OCI-LY1 (cell line): ENCODE measurements at regions not wholly inside any gene's neighbourhood (a gene's known extent, or its start where the extent isn't known, plus 50 kb on each side); places are given as distances from the start of the nearest gene placed in this dataset.

Experiments
- H2AFZ ChIP-seq: fragments of 200-600 bp; sonication (generic), shearing (Covaris generic); 2 replicates; pipeline ENCODE4 v1.6.0; 2014; ENCODE audit warnings: antibody characterized with exemption, mild to moderate bottlenecking, low read length
- H3F3A ChIP-seq: fragments of 200-600 bp; sonication (generic), shearing (Covaris generic); 2 replicates; pipeline ENCODE4 v1.6.0; 2014; ENCODE audit warnings: mild to moderate bottlenecking, antibody characterized with exemption, low read length, moderate library complexity; ENCODE audit not compliant: insufficient read depth
- H3K27ac ChIP-seq: fragments of 200-600 bp; sonication (generic); 2 replicates; pipeline ENCODE4 v1.5.1; 2014; ENCODE audit warnings: low read length, mixed run types, mild to moderate bottlenecking, low read depth; ENCODE audit not compliant: poor library complexity, severe bottlenecking
- H3K27me3 ChIP-seq: fragments of 200-600 bp; sonication (generic); 2 replicates; pipeline ENCODE4 v1.6.0; 2014; ENCODE audit warnings: antibody characterized with exemption, mild to moderate bottlenecking, low read length, moderate library complexity; ENCODE audit not compliant: insufficient read depth
- H3K36me3 ChIP-seq: fragments of 200-600 bp; sonication (generic); 2 replicates; pipeline ENCODE4 v1.6.1; 2014; ENCODE audit warnings: mild to moderate bottlenecking, antibody characterized with exemption, low read length, moderate library complexity, mixed read lengths; ENCODE audit not compliant: insufficient read depth
- H3K4me1 ChIP-seq: fragments of 200-600 bp; sonication (generic); 2 replicates; pipeline ENCODE4 v1.5.1; 2014; ENCODE audit warnings: mild to moderate bottlenecking, low read length, moderate library complexity; ENCODE audit not compliant: insufficient read depth, severe bottlenecking
- H3K4me2 ChIP-seq: fragments of 200-600 bp; sonication (generic), shearing (Covaris generic); 2 replicates; pipeline ENCODE4 v1.6.1; 2014; ENCODE audit warnings: low read length
- H3K4me3 ChIP-seq: fragments of 200-600 bp; sonication (generic); 2 replicates; pipeline ENCODE4 v1.5.1; 2014; ENCODE audit warnings: low read length, low read depth, mild to moderate bottlenecking, mixed read lengths; ENCODE audit not compliant: poor library complexity, severe bottlenecking
- H3K79me2 ChIP-seq: fragments of 200-600 bp; shearing (Covaris generic); 2 replicates; pipeline ENCODE4 v1.6.1; 2016; ENCODE audit warnings: mixed run types, low read length, mixed read lengths; ENCODE audit not compliant: insufficient read depth
- H3K9ac ChIP-seq: fragments of 200-600 bp; sonication (generic), shearing (Covaris generic); 2 replicates; pipeline ENCODE4 v1.6.1; 2014; ENCODE audit warnings: mild to moderate bottlenecking, low read length, mixed read lengths
- H3K9me2 ChIP-seq: fragments of 200-600 bp; sonication (generic), shearing (Covaris generic); 2 replicates; pipeline ENCODE4 v1.6.1; 2014; ENCODE audit warnings: low read depth, mild to moderate bottlenecking, low read length, mixed read lengths
- H3K9me3 ChIP-seq: fragments of 200-600 bp; shearing (Covaris generic); 2 replicates; pipeline ENCODE4 v1.6.1; 2014; ENCODE audit warnings: low read length, mixed read lengths
- H4K20me1 ChIP-seq: fragments of 200-600 bp; sonication (generic), shearing (Covaris generic); 2 replicates; pipeline ENCODE4 v1.6.0; 2016; ENCODE audit warnings: mild to moderate bottlenecking, low read length; ENCODE audit not compliant: insufficient read depth
- CTCF ChIP-seq: fragments of 200-600 bp; sonication (generic), shearing (Covaris generic); IDR thresholded peaks from 2 replicates; pipeline ENCODE4 v1.5.1; 2017; ENCODE audit warnings: mild to moderate bottlenecking, antibody characterized with exemption, low read length, moderate library complexity, mixed read lengths
- EZH2 ChIP-seq: fragments of 200-600 bp; sonication (generic), shearing (Covaris generic); IDR thresholded peaks from 2 replicates; pipeline ENCODE4 v1.8.0; 2017; ENCODE audit warnings: borderline replicate concordance, mixed run types, mild to moderate bottlenecking, antibody characterized with exemption, low read length, moderate library complexity, mixed read lengths

GRCh38 chr3:150147776-150148175 is 177.1 kb upstream of the PFN2 start:
- H3F3A ChIP-seq: no peaks in the 10 kb centered on the region
- no peak overlapping the region for H3K9ac ChIP-seq
- no peaks in the 10 kb centered on the region for H3K4me1 ChIP-seq
- no peaks in the 10 kb centered on the region for H3K36me3 ChIP-seq
- H3K4me3 ChIP-seq: no peak overlapping the region
- no peak overlapping the region for H2AFZ ChIP-seq
- H3K27me3 ChIP-seq: no peaks in the 10 kb centered on the region
- no peak for TF ChIP-seq EZH2
- TF ChIP-seq CTCF: no peak
- H3K4me2 ChIP-seq: no peak overlapping the region
- H3K9me2 ChIP-seq: no peaks in the 10 kb centered on the region
- no peak overlapping the region for H3K27ac ChIP-seq
- no peaks in the 10 kb centered on the region for H3K79me2 ChIP-seq
- no peaks in the 10 kb centered on the region for H3K9me3 ChIP-seq
- H4K20me1 ChIP-seq: no peaks in the 10 kb centered on the region

- no peaks in the 10 kb centered on the region for H3F3A ChIP-seq
- no peaks in the 10 kb centered on the region for H3K36me3 ChIP-seq
- no peaks in the 10 kb centered on the region for H3K9me2 ChIP-seq
- no peaks in the 10 kb centered on the region for H3K27me3 ChIP-seq
- no peaks in the 10 kb centered on the region for H3K4me1 ChIP-seq
- H2AFZ ChIP-seq: no peak overlapping the region
- no peak overlapping the region for H3K4me3 ChIP-seq
- TF ChIP-seq EZH2 (no peak), CTCF (no peak)
- no peaks in the 10 kb centered on the region for H4K20me1 ChIP-seq
- no peak overlapping the region for H3K9ac ChIP-seq
- no peak overlapping the region for H3K4me2 ChIP-seq
- H3K9me3 ChIP-seq: no peaks in the 10 kb centered on the region
- no peak overlapping the region for H3K27ac ChIP-seq
- no peaks in the 10 kb centered on the region for H3K79me2 ChIP-seq
These were observed 176.5 kb upstream of the PFN2 start for GRCh38 chr3:150146991-150147761.

- no peaks in the 10 kb centered on the region for H3K4me1 ChIP-seq
- H3K9me2 ChIP-seq: no peaks in the 10 kb centered on the region
- no peak overlapping the region for H3K4me3 ChIP-seq
- H3K9ac ChIP-seq: no peak overlapping the region
- H3K27ac ChIP-seq: no peak overlapping the region
- H3K4me2 ChIP-seq: no peak overlapping the region
- H3K9me3 ChIP-seq: no peaks in the 10 kb centered on the region
- no peak overlapping the region for H2AFZ ChIP-seq
- no peak for TF ChIP-seq CTCF
- TF ChIP-seq EZH2: no peak
- H3K27me3 ChIP-seq: no peaks in the 10 kb centered on the region
- no peaks in the 10 kb centered on the region for H4K20me1 ChIP-seq
- H3K36me3 ChIP-seq: no peaks in the 10 kb centered on the region
- no peaks in the 10 kb centered on the region for H3K79me2 ChIP-seq
- no peaks in the 10 kb centered on the region for H3F3A ChIP-seq
These were observed 175.0 kb upstream of the PFN2 start for GRCh38 chr3:150145659-150146058.
